AG08395 (cell line): ENCODE measurements at regions not wholly inside any gene's neighbourhood (a gene's known extent, or its start where the extent isn't known, plus 50 kb on each side); places are given as distances from the start of the nearest gene placed in this dataset.
"Not testable (repeated sequence)": the region's sequence is repeated elsewhere in the genome, so short reads cannot be mapped to it uniquely, and the experiment has no call there.

Experiments used
- DNase-seq: peaks from one replicate; pipeline ENCODE4 v3.0.0; 2012; ENCODE audit warnings: mixed read lengths, low spot score

DNA sequence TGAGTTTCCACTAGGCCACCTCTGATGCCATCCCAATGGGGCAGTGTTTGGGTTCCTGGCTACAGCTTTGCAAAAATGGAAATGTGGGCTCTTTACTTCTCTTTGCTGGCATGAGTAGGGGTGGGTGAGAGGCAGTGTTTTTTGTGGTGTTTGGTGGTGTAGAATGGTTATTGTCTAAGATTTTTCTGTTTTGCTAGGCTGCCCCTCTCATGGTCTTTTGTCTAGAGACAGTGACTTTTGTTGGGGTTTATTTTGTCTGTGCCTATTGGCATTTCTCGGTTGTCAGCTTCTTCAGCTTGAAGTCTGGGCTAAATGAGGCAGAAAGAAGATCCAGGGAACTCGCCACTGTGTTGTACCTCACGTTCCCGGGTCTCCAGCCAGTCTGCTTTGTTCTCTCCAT is 112.1 kb downstream of the CENPF start:
- DNase-seq: no peak

DNA sequence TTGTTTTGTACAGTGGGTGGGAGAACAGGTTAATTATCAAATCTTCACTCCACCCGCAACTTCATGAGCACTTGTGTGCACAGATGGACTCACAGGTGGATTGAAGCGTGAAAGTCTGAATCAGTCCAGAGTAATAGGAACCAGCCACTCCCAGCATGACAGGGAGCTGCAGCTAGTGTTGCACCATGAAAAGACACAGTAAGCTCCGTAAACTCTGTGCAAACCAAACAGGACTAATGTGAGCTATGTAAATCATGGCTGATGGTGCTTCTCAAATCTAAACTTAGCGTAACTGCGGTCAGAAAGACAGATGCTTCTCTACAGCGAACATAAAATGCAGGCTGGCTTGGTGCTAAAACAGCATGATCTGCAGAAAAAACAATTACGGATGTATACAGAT is 114.4 kb downstream of the CENPF start:
- DNase-seq: no peak

DNA sequence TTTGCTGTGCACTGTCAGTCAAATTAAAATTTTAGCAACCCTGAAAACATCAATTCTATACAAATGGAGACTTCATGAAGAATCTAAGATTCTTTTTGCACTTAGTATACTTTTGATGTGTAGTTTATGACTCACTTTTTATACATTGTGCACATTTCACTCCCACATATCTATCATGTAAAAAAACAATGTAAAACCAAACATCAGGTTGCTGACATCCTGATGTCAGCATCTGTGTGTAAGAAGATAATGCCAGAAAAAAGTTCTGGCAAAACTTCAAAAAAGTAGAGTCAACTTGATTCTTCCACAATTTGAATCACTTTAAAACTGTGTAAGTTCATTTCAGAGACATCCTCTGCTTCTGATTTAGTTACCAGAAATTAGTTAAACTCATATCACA is 115.7 kb downstream of the CENPF start:
- DNase-seq: no peak

DNA sequence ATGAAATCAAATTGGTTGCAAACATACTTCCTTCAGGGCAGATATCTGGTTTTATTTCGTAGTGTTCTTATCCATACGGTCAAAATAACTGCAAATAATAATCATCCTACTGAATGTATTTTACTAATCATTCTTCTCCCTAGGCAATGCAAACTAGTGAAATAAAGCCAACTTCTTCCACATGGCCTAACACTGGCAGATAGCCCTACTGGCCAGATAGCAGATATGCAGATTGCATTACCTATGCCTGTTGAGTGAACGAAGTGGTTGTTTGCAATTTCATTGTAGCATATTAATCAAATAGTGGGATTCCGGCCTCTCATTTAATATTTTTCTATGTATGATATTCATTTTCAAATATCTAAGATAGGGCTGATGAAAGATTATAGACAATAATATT is 116.2 kb downstream of the CENPF start:
- no peak for DNase-seq

DNA sequence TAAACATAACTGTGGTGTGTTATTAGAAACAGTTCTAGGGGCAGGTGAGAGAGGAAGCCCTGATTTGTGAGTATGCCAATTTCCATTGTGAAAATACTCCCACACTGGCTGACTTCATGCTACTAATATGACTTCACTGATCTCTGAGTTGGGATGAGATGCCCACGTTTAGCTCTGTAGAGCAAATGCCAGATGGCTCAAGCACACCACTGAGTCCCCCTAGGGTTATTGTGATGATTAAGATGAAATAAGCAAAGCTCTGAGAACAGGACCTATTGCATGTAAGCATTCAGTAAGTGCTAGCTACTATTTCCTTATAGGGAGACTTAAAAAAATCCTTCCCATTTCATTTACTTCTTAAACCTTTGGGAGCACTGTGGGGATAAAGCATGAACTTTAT is 117.6 kb downstream of the CENPF start:
- DNase-seq: no peak

DNA sequence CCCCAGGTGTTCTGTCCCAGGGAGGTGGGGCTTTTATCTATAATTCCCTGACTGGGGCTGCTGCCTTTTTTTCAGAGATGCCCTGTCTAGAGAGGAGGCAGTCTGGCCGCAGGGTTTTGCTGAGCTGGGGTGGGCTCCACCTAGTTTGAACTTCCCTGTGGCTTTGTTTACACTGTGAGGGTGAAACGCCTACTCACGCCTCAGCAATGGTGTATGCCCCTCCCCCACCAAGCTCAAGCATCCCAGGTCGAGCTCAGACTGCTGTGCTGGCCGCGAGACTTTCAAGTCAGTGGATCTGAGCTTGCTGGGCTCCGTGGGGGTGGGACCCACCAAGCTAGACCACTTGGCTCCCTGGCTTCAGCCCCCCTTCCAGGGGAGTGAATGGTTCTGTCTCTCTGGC is 124.3 kb downstream of the CENPF start:
- DNase-seq: no peak

DNA sequence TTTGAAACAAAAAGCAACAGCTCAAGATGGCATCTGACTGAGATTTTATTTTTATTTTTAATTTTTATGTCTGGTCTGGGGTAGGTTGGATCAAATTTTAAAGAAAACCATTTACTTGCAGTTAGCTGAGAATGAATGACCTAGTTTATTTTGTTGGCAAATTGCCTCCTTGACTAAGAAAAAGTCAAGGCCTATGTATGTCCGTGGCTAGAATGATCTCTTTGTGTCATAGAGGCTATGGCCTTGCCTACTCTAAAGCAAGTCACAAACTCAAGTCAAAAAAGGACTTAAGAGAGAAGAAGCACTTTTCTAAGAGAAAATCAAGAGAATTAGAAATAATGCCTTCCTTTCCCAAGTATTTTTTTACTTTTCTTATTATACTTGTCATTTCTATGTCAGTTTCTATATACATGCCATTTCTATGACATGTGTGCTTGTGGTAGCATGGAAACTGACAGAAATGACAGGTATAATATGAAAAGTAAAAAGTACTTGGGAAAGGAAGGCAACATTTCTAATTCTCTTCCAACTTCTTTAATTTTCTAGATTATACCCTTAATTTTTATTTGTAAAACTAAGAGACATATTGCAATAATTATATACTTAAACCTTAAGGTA is 136.7 kb downstream of the CENPF start:
- DNase-seq: no peak

DNA sequence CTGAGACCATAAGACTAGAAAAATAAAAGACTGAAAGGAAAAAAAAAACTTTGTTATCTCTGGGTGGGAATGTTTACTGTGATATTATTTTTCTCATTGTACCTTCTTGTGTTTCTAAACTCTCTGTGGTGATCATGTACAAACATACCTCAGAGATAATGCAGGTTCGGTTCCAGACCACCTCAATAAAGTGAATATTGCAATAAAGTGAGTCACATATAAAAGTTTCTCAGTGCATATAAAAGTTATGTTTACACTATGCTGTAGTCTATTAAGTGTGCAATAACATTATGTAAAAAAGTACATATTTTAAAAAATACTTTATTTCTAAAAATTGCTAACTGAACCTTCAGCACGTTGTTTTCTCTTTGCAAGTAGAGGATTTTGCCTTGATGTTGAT is 137.5 kb downstream of the CENPF start:
- DNase-seq: no peak

DNA sequence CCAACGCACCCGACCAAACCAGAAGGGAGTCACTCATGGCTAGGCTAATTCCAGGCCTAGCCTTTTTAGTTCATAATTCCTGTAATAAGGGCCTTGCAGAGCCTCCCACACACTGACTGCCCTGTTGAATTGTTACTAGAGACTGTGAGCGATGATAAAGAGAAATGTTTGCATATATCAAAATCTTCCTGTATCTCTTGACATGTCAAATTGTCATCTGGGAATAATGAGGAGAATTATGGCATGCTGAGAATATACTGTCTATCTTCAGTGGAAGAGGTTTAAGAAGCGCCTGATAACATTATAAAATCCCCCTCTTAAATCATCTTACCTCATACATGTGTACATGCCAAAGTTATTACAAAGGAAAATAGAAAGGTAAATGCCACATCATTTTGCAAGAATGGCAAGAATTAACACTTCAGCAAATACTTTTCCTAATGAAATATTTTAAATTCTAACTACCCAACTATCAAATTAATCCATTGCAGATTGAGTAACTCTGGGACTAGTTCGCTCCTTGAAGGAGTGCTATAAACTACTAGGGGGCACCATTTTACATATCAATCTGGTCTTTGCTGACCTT is 144.1 kb downstream of the CENPF start:
- DNase-seq: no peak

DNA sequence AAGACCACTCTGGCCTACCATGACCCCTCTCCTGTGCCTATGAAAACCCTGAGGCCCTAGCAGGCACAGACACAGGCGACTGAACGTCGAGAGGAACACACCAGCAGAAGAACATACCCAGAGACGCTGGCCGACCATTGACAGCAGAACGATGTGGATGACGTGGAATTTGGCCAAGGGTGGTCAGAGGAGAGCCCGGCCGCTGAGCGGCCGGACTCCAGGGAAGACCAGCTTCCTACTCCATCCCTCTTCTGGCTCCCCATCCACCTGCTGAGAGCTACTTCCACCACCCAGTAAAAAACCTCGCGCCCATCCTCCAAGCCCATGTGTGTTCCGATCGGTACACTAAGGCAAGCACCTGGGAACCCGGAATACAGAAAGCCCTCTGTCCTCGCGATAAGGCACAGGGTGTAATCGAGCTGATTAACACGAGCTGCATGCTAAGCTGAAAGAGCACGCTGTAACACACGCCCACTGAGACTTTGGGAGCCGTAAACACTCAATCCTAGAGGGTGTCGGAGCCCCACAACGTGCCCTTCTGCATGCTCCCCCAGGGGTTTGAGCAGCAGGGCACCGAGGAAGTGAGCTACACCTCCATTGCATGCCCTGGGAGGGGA is 150.3 kb downstream of the CENPF start:
- no peak for DNase-seq

DNA sequence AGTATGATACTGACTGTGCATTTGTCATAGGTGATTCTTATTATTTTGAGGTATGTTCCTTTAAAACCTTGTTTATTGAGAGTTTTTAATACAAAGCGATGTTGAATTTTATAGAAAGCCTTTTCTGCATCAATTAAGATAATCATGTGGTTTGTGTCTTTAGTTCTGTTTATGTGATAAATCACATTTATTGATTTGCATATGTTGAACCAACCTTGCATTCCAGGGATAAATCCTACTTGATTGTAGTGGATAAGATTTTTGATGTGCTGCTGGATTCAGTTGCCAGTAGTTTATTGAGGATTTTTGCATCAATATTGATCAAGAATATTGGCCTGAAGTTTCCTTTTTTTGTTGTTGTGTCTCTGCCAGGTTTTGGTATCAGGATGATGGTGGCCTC is 158.0 kb downstream of the CENPF start:
- no peak for DNase-seq

DNA sequence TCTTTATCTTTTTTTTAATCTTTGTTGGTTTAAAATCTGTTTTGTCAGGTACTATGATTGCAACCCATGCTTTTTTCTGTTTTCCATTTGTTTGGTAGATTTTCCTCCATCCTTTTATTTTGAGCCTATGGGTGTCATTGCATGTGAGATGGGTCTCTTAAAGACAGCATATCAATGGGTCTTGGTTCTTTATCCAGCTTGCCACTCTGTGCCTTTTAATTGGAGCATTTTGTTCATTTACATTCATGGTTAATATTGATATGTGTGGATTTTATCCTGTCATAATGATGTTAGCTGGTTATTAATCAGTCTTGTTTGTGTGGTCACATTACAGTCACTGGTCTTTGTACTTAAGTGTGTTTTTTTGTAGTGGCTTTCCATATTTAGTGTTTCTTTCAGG is 159.9 kb downstream of the CENPF start:
- DNase-seq: no peak

DNA sequence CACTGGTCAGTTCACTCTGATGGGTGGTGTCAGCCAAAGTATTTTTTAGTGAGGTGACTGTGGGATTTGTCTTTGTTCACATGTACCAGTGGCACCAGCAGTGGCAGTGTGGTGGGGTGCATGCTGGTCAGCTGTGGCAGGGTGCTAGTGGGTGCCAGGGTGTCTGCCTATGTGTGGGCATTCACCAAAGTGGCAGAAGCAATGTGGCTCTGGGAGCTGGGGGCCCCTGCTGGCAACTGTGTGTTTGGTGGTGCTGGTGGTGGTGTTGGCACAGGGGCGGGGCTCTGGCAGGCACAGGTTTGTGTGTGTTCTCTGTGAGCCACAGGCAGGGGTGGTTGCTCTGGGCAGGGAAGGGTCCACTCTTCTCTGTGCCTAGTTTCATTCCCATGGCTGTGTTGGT is 161.5 kb downstream of the CENPF start:
- no peak for DNase-seq

DNA sequence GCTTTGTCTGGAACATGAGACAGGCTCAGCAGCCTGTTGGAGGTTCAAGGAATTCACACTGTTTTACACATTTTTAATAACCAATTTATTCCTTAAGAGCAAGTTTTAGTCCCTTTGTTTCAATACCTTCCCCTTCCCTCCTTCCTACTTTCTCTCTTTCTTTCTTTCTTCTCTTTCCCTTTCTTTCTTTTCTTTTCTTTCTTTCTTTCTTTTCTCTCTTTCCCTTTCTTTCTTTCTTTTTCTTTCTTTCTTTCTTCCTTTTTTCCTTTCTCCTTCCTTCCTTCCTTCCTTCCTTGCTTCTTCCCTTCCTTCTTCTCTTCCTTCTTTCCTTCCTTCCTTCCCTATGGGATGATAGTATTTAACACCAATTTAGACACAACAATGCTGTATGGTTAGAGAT is 164.2 kb downstream of the CENPF start:
- DNase-seq: no peak

DNA sequence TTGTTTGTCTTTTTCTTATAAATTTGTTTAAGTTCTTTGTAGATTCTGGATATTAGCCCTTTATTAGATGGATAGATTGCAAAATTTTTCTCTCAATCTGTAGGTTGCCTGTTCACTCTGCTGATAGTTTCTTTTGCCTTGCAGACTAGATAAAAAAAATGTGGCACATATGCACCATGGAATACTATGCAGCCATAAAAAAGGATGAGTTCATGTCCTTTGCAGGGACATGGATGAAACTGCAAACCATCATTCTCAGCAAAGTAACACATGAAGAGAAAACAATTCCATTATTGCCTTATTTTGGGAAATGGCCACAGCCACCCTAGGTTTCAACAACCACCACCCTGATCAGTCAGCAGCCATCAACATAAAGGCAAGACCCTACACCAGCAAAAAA is 166.7 kb downstream of the CENPF start:
- not testable (repeated sequence) for DNase-seq

DNA sequence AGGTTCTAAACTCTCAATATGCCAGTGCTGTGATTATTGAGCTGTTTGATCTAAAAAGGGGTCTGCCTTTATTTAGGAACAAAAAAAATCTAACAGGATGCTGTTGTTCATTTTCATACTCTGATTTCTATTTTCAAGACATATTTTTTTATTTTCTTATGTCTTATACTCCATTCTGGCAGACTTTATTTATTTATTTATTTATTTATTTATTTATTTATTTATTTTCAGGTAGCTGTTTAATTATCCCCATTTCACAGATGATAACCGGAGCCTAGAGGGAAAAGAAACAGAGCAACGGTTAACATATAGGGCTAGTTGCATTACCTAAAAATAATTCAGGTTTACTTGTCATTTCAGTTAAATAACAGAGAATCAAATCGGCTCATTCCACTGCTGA is 174.4 kb downstream of the CENPF start:
- no peak for DNase-seq

DNA sequence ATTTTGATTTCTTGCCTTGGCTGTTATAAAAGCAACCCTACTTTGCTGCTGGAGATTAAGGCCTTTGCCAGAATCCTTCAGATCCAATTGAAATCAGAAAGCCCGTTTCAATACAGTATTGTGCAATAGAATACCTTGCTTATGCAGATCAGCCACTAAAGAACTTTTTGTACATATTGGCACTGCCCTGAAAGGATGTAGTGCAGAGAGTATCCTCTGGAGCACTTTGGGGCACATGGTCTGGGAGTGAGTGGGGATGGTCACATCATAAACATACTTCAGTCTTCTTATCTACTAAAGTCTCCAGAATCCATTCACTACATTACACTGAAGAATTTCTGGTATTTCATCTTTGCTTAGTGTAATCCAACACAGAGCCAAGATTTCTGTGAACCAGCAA is 189.0 kb downstream of the CENPF start:
- DNase-seq: peak; percentile 19

DNA sequence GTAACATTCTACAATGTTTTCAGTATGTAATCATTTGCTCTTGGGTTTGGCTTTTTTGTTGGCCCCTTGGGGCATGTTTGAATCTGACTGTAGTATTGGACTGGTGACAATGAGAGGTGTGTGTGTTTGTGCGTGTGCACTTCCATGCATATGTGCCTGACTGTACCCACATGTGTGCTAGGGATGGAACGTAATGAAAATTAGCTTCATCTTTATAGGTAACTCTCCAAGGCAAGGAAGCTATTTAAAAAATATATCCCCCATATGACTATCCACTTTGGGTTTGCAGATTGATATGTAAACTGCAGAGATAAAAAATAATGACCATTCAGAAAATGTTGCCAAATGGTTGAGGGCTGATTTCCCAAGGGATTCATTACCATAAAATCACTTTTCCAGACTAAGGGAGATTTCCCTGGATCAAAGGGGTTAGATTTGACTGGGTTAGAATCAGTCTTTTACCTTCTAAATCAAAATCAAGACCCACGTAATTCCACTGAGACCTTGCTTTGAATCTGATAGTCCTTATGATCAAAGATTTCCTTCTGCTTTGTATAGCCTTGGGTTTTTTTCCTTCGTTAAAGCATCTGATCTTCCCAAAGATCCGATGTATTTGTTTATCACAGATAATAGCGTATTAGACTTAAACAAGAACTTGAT is 189.7 kb downstream of the CENPF start:
- DNase-seq: no peak

DNA sequence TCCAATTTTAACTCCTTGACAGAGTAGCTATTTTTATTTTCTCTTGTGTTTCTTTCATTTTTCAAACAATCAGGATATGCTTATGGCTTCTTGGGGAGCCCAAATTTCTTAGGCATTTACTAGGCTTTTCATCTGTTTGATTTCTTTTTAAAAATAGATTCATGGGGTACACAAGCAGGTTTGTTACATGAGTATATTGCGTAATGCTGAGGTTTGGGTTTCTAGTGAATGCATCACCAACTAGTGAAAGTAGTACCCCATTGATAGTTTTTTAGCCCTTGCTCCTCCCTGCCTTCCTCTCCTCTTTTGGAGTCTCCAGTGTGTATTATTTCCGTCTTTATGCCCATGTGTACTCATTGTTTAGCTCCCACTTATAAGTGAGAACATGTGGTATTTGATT is 190.7 kb downstream of the CENPF start:
- no peak for DNase-seq

DNA sequence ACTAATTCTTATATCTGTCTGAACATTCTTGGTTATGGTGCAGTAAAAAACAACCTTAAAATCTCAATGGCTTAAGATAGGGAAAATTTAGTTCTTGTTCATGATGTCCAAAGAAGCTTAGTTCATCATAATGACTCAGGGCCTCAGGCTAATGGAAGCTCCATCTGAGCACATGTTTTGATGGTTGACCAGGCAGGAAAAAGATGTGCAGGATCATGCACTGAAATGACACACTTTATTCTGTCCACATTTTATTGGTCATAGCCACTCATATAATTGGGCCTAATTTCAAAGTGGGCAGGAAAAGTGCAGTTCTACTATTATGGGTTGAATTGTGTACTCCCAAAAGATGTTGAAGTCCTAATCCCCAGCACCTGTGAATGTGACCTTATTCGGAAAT is 198.2 kb downstream of the CENPF start:
- peak; percentile 15 for DNase-seq

DNA sequence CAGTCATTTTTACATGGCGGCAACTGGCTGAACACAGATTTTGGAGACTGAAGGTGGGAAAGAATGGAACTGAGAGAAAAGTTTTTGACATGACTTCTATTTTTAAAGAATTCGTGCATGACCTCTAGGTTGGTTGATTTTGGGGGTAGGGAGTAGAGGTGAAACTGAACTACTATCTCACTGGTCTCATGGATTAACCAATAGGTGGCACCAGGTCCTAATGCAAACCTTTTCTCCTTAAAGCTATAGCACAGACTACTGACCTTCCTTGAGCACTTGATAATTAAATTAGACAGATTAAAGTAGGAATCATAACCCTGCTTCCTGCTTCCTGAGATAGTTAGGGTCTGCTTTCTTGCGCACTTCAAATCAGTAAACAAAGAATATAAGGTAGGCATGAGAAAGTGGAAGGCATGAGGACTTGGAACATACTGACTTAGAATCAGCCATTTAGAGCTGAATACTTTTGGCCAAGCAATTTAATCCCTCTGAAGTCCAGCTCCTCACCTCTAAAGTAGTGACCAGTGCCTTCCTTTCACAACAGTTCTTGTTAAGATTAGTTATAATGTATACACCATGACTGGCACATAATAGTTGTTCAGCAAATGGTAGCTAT is 206.0 kb downstream of the CENPF start:
- peak; percentile 30 for DNase-seq

DNA sequence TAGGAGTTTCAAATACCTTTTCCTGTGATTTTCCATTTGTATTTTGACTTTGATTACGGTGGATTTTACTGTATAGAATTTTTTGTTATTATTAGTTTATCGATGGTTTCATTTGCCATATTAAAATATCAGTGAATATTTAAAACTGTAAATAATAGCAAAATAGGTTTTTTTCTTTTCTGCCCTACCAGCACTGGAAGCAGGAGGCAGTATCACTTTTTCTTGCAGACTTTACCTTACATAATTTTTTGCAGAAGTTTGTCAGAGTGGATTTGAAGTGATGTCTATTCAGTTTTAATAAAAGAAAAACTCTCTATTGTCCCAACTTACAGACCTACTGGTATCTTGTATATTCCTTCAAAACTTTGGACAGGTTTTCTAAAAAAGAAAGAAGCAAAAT is 213.6 kb downstream of the CENPF start:
- no peak for DNase-seq
